ENCODE measurements at regions not wholly inside any gene's neighbourhood (a gene's known extent, or its start where the extent isn't known, plus 50 kb on each side); places are given as distances from the start of the nearest gene placed in this dataset.

DNA sequence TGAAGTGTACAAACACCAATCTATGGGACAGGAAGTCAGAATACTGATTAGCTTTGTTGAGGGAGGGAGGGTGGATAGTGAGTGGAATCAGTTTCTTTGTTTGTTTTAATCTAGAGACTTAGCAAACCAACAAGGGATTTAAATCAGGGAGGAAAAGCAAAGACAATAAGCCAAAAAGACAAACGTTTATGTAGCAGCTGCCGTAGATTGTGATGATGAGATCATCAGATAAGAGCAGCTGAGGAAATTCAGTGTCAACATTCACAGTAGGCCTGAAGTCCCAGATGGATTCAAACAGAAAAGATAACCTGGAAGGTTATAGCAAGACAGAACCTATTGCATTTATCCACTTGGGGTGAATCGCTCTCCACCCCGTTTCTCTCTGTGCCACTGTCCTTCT lies 104.9 kb upstream of the SYNDIG1 start:
- H3K9ac ChIP-seq (ENCODE audit: low read depth in 1 of 2, low read length in 2 of 2) = no peak overlapping the region
- H3K36me3 ChIP-seq (ENCODE audit: control insufficient read depth in 1 of 2, insufficient read depth in 2 of 2, low read length in 2 of 2) = no peaks in the 10 kb centered on the region
- H3K27me3 ChIP-seq (ENCODE audit: control insufficient read depth in 1 of 2, insufficient read depth in 2 of 2, low read length in 2 of 2) = no peaks in the 10 kb centered on the region
- H3K27ac ChIP-seq (ENCODE audit: low read depth, low read length) = no peak overlapping the region
- H3K4me3 ChIP-seq (ENCODE audit: low read depth in 1 of 2, low read length in 2 of 2) = no peak overlapping the region
- no peaks in the 10 kb centered on the region for H3K9me3 ChIP-seq (ENCODE audit: control insufficient read depth in 1 of 2, low read length in 2 of 2)
- H3K4me1 ChIP-seq (ENCODE audit: control insufficient read depth in 1 of 2, insufficient read depth in 2 of 2, low read length in 2 of 2) = no peaks in the 10 kb centered on the region

DNA sequence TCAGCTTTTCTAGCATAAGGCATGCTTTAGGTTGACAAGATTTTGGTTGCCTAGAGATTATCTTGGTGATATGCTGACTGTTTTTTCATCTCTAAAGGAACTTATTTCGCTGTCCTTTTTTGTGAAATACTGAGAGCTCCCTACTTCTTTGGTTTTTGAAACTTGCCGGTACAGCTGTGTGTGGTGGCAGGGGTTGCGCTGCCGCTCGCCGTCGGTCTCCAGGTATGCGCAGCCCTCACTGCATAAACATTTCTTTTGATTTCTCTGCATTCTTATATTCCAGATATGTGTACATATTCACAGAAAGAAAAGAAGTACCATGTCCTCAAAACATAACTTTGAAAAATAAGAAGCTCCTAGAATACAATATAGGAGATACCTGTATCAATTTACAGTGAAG lies 106.4 kb upstream of the SYNDIG1 start:
- H3K27ac ChIP-seq (ENCODE audit: low read depth, low read length) = no peak overlapping the region
- no peaks in the 10 kb centered on the region for H3K4me1 ChIP-seq (ENCODE audit: control insufficient read depth in 1 of 2, insufficient read depth in 2 of 2, low read length in 2 of 2)
- H3K9me3 ChIP-seq (ENCODE audit: control insufficient read depth in 1 of 2, low read length in 2 of 2) = no peaks in the 10 kb centered on the region

DNA sequence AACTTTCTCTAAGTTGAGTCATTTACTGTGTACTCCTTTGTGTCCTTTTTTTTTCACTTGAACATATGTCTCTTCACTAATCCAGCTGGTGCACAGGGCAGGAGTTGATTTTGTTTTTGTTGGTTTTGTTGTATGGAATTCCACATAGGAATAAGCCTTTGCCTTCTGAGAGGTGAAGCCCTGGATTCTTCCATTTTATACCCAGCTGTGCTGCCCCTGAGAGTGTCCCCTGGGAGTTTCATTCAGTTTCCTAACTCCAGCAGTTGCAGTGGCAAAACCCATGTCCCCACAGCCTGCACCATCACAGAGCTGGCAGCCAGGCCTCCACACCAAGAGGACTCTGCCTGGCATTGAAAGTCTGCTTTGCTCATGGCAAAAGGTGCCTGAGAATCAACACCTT lies 107.3 kb upstream of the SYNDIG1 start:
- no peak overlapping the region for H3K27ac ChIP-seq (ENCODE audit: low read depth, low read length)
- H3K4me3 ChIP-seq (ENCODE audit: low read depth in 1 of 2, low read length in 2 of 2) = no peak overlapping the region
- peaks cover 0 to 3% of the 10 kb centered on the region in 2 donors for H3K27me3 ChIP-seq (ENCODE audit: control insufficient read depth in 1 of 2, insufficient read depth in 2 of 2, low read length in 2 of 2)
- no peaks in the 10 kb centered on the region for H3K4me1 ChIP-seq (ENCODE audit: control insufficient read depth in 1 of 2, insufficient read depth in 2 of 2, low read length in 2 of 2)
- H3K36me3 ChIP-seq (ENCODE audit: control insufficient read depth in 1 of 2, insufficient read depth in 2 of 2, low read length in 2 of 2) = no peaks in the 10 kb centered on the region
- H3K9me3 ChIP-seq (ENCODE audit: control insufficient read depth in 1 of 2, low read length in 2 of 2) = no peaks in the 10 kb centered on the region
- no peak overlapping the region for H3K9ac ChIP-seq (ENCODE audit: low read depth in 1 of 2, low read length in 2 of 2)

More for the DNA sequence above, 106.4 kb upstream of the SYNDIG1 start:
- Histone ChIP-seq H3K9ac (ENCODE audit: low read depth in 1 of 2, low read length in 2 of 2) (no peak overlapping the region), H3K36me3 (ENCODE audit: control insufficient read depth in 1 of 2, insufficient read depth in 2 of 2, low read length in 2 of 2) (no peaks in the 10 kb centered on the region), H3K4me3 (ENCODE audit: low read depth in 1 of 2, low read length in 2 of 2) (no peak overlapping the region), H3K27me3 (ENCODE audit: control insufficient read depth in 1 of 2, insufficient read depth in 2 of 2, low read length in 2 of 2) (no peaks in the 10 kb centered on the region)

DNA sequence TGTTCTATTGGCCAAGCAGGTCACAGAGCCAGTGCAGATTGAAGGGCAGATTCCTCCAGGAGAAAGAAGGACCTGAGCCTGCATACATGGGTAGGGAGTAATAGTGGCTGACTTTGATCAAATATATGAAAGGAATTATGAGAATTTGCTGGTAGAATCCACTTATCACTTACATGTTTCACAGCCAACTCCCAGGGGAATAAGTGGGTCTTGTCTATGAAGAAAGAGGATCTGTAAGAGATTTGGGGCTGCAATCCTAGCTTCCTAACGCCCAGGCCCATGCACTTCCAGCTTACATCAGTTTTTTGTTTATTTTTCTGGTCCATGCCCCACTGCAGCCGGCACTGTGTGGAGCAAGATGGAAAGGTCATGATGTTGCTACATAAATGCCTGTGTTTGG lies 107.9 kb upstream of the SYNDIG1 start:
- no peak overlapping the region for H3K27ac ChIP-seq (ENCODE audit: low read depth, low read length)
- peaks cover 0 to 4% of the 10 kb centered on the region in 2 donors for H3K27me3 ChIP-seq (ENCODE audit: control insufficient read depth in 1 of 2, insufficient read depth in 2 of 2, low read length in 2 of 2)
- H3K9me3 ChIP-seq (ENCODE audit: control insufficient read depth in 1 of 2, low read length in 2 of 2) = no peaks in the 10 kb centered on the region
- no peak overlapping the region for H3K4me3 ChIP-seq (ENCODE audit: low read depth in 1 of 2, low read length in 2 of 2)
- H3K36me3 ChIP-seq (ENCODE audit: control insufficient read depth in 1 of 2, insufficient read depth in 2 of 2, low read length in 2 of 2) = no peaks in the 10 kb centered on the region
- no peak overlapping the region for H3K9ac ChIP-seq (ENCODE audit: low read depth in 1 of 2, low read length in 2 of 2)
- no peaks in the 10 kb centered on the region for H3K4me1 ChIP-seq (ENCODE audit: control insufficient read depth in 1 of 2, insufficient read depth in 2 of 2, low read length in 2 of 2)

DNA sequence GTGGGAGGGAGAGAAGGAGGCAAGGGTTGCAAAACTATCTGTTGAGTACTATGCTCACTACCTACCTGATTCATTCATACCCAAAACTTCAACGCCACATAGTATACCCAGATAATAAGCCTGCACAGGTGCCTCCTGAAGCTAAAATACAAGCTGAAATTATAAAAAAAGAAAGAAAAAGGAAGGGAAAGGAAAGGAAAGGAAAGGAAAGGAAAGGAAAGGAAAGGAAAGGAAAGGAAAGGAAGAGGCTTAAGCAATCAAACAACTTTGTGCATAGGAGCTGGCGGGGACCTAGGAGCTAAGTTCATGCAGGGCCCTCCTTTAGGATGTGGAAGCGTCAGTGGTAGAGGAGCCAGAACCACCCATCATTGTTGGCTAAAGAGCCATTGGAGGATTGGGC lies 108.9 kb upstream of the SYNDIG1 start:
- Histone ChIP-seq H3K4me3 (ENCODE audit: low read depth in 1 of 2, low read length in 2 of 2) (no peak overlapping the region), H3K9ac (ENCODE audit: low read depth in 1 of 2, low read length in 2 of 2) (no peak overlapping the region)

DNA sequence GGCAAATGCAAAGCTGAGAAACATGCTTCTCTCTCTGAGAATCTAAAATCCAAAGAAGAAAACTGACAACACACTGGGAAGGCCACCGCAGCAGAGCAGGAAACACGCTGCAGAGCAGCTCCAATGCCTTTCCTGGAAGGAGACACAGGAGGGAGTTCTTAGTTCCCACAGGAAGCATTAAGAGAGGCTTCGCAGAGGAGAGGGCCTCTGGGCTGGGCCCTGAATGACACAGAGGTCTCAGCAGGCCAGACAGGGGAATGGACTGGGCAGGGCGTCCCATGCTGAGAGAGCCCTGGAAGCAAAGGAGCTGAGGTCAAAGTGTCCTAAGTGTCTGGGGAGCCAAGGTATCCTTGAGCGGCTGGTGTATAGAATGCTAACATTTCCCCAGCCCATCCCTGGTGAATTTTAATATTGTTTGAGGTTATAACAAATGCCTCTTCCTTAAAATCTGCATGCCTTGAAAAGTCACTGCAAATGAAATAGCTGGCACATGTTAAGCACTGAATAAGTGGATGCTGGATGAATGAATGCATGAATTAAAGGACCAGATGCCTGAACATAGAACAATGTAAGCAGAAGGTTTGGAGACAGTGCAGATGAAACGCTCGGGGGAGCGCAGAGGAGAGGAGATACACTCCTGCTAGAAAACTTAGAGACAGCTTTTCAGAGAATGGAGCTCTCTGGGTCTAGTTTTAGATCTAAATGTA lies 110.0 kb upstream of the SYNDIG1 start:
- H3K36me3 ChIP-seq (ENCODE audit: control insufficient read depth in 1 of 2, insufficient read depth in 2 of 2, low read length in 2 of 2) = no peaks in the 10 kb centered on the region
- H3K27me3 ChIP-seq (ENCODE audit: control insufficient read depth in 1 of 2, insufficient read depth in 2 of 2, low read length in 2 of 2) = peaks cover 0 to 4% of the 10 kb centered on the region in 2 donors
- no peak overlapping the region for H3K4me3 ChIP-seq (ENCODE audit: low read depth in 1 of 2, low read length in 2 of 2)
- no peak overlapping the region for H3K27ac ChIP-seq (ENCODE audit: low read depth, low read length)
- H3K4me1 ChIP-seq (ENCODE audit: control insufficient read depth in 1 of 2, insufficient read depth in 2 of 2, low read length in 2 of 2) = no peaks in the 10 kb centered on the region
- H3K9me3 ChIP-seq (ENCODE audit: control insufficient read depth in 1 of 2, low read length in 2 of 2) = no peaks in the 10 kb centered on the region
- no peak overlapping the region for H3K9ac ChIP-seq (ENCODE audit: low read depth in 1 of 2, low read length in 2 of 2)

More for the DNA sequence above, 108.9 kb upstream of the SYNDIG1 start:
- Histone ChIP-seq H3K36me3 (ENCODE audit: control insufficient read depth in 1 of 2, insufficient read depth in 2 of 2, low read length in 2 of 2) (no peaks in the 10 kb centered on the region), H3K27ac (ENCODE audit: low read depth, low read length) (no peak overlapping the region), H3K4me1 (ENCODE audit: control insufficient read depth in 1 of 2, insufficient read depth in 2 of 2, low read length in 2 of 2) (no peaks in the 10 kb centered on the region), H3K27me3 (ENCODE audit: control insufficient read depth in 1 of 2, insufficient read depth in 2 of 2, low read length in 2 of 2) (peaks cover 0 to 4% of the 10 kb centered on the region in 2 donors), H3K9me3 (ENCODE audit: control insufficient read depth in 1 of 2, low read length in 2 of 2) (no peaks in the 10 kb centered on the region)

DNA sequence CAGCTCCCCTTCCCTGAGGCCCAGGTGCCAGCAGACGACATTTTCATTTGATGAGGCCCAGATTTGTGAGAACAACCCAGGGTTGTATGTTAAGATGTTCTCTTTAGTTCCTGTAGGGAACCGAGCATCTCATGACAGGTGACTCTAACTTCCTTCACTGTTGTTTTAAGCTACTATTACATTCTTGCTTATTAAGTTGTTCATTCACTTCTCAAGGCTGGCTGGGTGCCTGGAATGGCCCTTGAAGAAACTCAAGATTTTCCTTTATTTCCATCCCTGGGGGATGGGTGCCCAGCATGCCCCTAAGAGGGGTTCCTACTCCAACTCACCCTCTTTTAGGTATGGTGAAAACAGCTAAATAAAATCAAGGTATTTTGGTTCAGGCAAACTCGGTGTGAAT lies 111.5 kb upstream of the SYNDIG1 start:
- H3K9me3 ChIP-seq (ENCODE audit: control insufficient read depth in 1 of 2, low read length in 2 of 2) = no peaks in the 10 kb centered on the region
- no peaks in the 10 kb centered on the region for H3K4me1 ChIP-seq (ENCODE audit: control insufficient read depth in 1 of 2, insufficient read depth in 2 of 2, low read length in 2 of 2)
- no peak overlapping the region for H3K4me3 ChIP-seq (ENCODE audit: low read depth in 1 of 2, low read length in 2 of 2)
- peaks cover 0 to 4% of the 10 kb centered on the region in 2 donors for H3K27me3 ChIP-seq (ENCODE audit: control insufficient read depth in 1 of 2, insufficient read depth in 2 of 2, low read length in 2 of 2)
- no peak overlapping the region for H3K27ac ChIP-seq (ENCODE audit: low read depth, low read length)
- no peak overlapping the region for H3K9ac ChIP-seq (ENCODE audit: low read depth in 1 of 2, low read length in 2 of 2)
- no peaks in the 10 kb centered on the region for H3K36me3 ChIP-seq (ENCODE audit: control insufficient read depth in 1 of 2, insufficient read depth in 2 of 2, low read length in 2 of 2)

DNA sequence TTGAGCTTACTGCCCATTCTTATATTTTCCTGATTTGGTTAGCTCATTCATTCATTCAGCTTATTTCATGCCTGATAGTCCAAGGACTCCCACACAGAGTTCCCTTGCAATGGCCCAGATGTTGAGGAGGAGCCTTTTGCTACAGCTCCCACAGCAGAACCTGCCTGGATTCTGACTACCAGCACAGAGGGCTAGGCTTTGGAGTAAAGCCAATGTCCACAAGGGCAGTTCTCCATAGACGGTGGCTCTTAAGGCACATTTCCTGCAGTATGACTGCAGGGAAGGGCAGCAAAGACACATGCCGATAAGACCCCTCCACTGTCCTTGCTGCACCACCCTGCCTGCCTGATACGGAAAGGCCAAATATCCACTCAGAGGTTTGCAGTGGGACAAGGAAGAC lies 112.3 kb upstream of the SYNDIG1 start:
- Histone ChIP-seq H3K27ac (ENCODE audit: low read depth, low read length) (no peak overlapping the region), H3K36me3 (ENCODE audit: control insufficient read depth in 1 of 2, insufficient read depth in 2 of 2, low read length in 2 of 2) (no peaks in the 10 kb centered on the region), H3K9ac (ENCODE audit: low read depth in 1 of 2, low read length in 2 of 2) (no peak overlapping the region), H3K4me1 (ENCODE audit: control insufficient read depth in 1 of 2, insufficient read depth in 2 of 2, low read length in 2 of 2) (no peaks in the 10 kb centered on the region), H3K9me3 (ENCODE audit: control insufficient read depth in 1 of 2, low read length in 2 of 2) (no peaks in the 10 kb centered on the region), H3K27me3 (ENCODE audit: control insufficient read depth in 1 of 2, insufficient read depth in 2 of 2, low read length in 2 of 2) (peaks cover 0 to 4% of the 10 kb centered on the region in 2 donors), H3K4me3 (ENCODE audit: low read depth in 1 of 2, low read length in 2 of 2) (no peak overlapping the region)

DNA sequence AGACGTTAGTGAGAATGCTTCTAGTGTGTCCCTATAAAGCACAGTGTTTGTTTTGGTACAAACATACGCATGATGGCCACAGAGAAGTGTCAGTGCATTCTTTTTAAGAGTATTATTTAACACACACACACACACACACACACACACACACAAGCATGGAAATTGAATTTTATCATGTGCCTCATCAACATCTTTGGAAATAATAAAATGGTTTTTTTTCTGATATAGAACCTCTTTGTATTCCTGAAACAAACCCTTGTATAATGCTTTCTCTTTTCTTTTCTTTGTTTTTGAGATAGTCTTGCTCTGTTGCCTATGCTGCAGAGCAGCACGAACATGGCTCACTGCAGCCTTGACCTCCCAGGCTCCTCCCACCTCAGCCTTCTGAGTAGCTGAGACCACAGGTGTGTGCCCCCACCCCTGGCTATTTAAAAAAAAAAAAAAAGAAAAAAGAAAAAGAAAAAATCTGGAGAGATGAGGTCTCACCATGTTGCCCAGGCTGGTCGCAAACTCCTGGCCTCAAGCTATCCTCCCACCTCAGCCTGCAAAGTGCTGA lies 116.2 kb upstream of the SYNDIG1 start:
- Histone ChIP-seq H3K36me3 (ENCODE audit: control insufficient read depth in 1 of 2, insufficient read depth in 2 of 2, low read length in 2 of 2) (no peaks in the 10 kb centered on the region), H3K4me1 (ENCODE audit: control insufficient read depth in 1 of 2, insufficient read depth in 2 of 2, low read length in 2 of 2) (no peaks in the 10 kb centered on the region), H3K9me3 (ENCODE audit: control insufficient read depth in 1 of 2, low read length in 2 of 2) (no peaks in the 10 kb centered on the region), H3K27me3 (ENCODE audit: control insufficient read depth in 1 of 2, insufficient read depth in 2 of 2, low read length in 2 of 2) (peaks cover 0 to 4% of the 10 kb centered on the region in 2 donors), H3K4me3 (ENCODE audit: low read depth in 1 of 2, low read length in 2 of 2) (no peak overlapping the region), H3K27ac (ENCODE audit: low read depth, low read length) (no peak overlapping the region), H3K9ac (ENCODE audit: low read depth in 1 of 2, low read length in 2 of 2) (no peak overlapping the region)

DNA sequence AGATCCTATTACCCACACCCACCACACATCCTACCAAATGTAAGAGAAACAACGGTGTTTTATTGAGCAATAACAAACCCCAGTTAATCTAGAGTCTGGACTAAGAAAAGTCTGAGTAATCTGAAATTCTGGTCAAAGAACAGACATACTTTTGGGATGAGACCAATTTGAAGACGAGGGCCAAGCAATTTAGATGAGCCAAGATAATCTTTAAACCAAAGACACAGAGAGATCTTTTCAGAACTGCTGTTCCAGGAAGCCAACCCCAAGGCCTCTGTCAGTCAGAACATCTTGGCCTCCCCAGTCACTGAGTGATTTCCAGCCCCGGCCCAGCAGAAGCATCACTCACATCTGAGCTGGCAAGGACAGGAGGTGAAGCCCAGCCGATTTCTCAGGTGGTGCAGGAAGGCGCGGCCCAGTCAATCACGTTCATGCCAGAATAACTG lies 118.5 kb upstream of the SYNDIG1 start:
- Histone ChIP-seq H3K27ac (ENCODE audit: low read depth, low read length) (no peak overlapping the region), H3K4me3 (ENCODE audit: low read depth in 1 of 2, low read length in 2 of 2) (no peak overlapping the region)

More for the DNA sequence above, 118.5 kb upstream of the SYNDIG1 start:
- Histone ChIP-seq H3K9ac (ENCODE audit: low read depth in 1 of 2, low read length in 2 of 2) (no peak overlapping the region), H3K27me3 (ENCODE audit: control insufficient read depth in 1 of 2, insufficient read depth in 2 of 2, low read length in 2 of 2) (no peaks in the 10 kb centered on the region), H3K4me1 (ENCODE audit: control insufficient read depth in 1 of 2, insufficient read depth in 2 of 2, low read length in 2 of 2) (no peaks in the 10 kb centered on the region), H3K9me3 (ENCODE audit: control insufficient read depth in 1 of 2, low read length in 2 of 2) (no peaks in the 10 kb centered on the region), H3K36me3 (ENCODE audit: control insufficient read depth in 1 of 2, insufficient read depth in 2 of 2, low read length in 2 of 2) (no peaks in the 10 kb centered on the region)

Measured in duodenal mucosa (tissue), 2 donors.